Lower leg skin (tissue), 3 donors: ENCODE measurements at regions not wholly inside any gene's neighbourhood (a gene's known extent, or its start where the extent isn't known, plus 50 kb on each side); places are given as distances from the start of the nearest gene placed in this dataset.

Experiments used
- CTCF ChIP-seq, 3 donors: fragments of 450-650 bp; IDR thresholded peaks; one replicate each; pipeline ENCODE4 v1.5.1; 2016; ENCODE audit warnings: antibody characterized with exemption in 3 of 3, mild to moderate bottlenecking in 3 of 3, moderate library complexity in 2 of 3
- POLR2A ChIP-seq, 2 donors: fragments of 450-650 bp; IDR thresholded peaks; one replicate each; pipeline ENCODE4 v1.6.1; 2016 to 2017; ENCODE audit warnings: antibody characterized with exemption in 2 of 2, mild to moderate bottlenecking in 1 of 2, moderate library complexity in 1 of 2

- TF ChIP-seq POLR2A (IDR thresholded peaks at IDR 0.05), result no peak
- no peak for TF ChIP-seq CTCF (IDR thresholded peaks at IDR 0.05)
Measured at GRCh38 chr3:14343338-14344112, 58.9 kb upstream of the SLC6A6 start.
